ENCODE measurements at regions not wholly inside any gene's neighbourhood (a gene's known extent, or its start where the extent isn't known, plus 50 kb on each side); places are given as distances from the start of the nearest gene placed in this dataset.

GRCh38 chr2:220678943-220679342 is 893.2 kb downstream of the EPHA4 start:
- no peak overlapping the region for H3K4me3 ChIP-seq
- intact Hi-C loops (cut with DNase I; ENCODE audit: low total_unique reads): no loop called here
- H3K4me1 ChIP-seq: no peaks in the 10 kb centered on the region
- no peaks in the 10 kb centered on the region for H3K9me3 ChIP-seq
- no peaks in the 10 kb centered on the region for H3K27me3 ChIP-seq
- no peak overlapping the region for H3K27ac ChIP-seq
- DNase-seq: no peak
- H3K36me3 ChIP-seq: no peaks in the 10 kb centered on the region
- TF ChIP-seq POLR2A (IDR thresholded peaks at IDR 0.05): no peak
- no peak for TF ChIP-seq POLR2AphosphoS5 (IDR thresholded peaks at IDR 0.05)
- TF ChIP-seq EP300 (IDR thresholded peaks at IDR 0.05): no peak
- TF ChIP-seq CTCF (IDR thresholded peaks at IDR 0.05): no peak

GRCh38 chr2:220682616-220683015 is 889.5 kb downstream of the EPHA4 start:
- H3K9me3 ChIP-seq: no peaks in the 10 kb centered on the region
- no peak for DNase-seq
- H3K36me3 ChIP-seq: no peaks in the 10 kb centered on the region
- peaks cover 0 to 13% (median 0%) of the 10 kb centered on the region in 3 donors for H3K27me3 ChIP-seq
- no peaks in the 10 kb centered on the region for H3K4me1 ChIP-seq
- intact Hi-C loops (cut with DNase I; ENCODE audit: low total_unique reads): no loop called here
- no peak overlapping the region for H3K4me3 ChIP-seq
- TF ChIP-seq EP300 (IDR thresholded peaks at IDR 0.05) (no peak), POLR2AphosphoS5 (IDR thresholded peaks at IDR 0.05) (no peak), CTCF (IDR thresholded peaks at IDR 0.05) (no peak), POLR2A (IDR thresholded peaks at IDR 0.05) (no peak)
- no peak overlapping the region for H3K27ac ChIP-seq
- 34 to 47% (median 43%) methylated on average over 1 of the region's 1 CpG for WGBS, 5 donors

- WGBS, 5 donors: 49 to 74% (median 65%) methylated on average over 6 of the region's 6 CpGs
- no peak for DNase-seq
- intact Hi-C loops (cut with DNase I; ENCODE audit: low total_unique reads): no loop called here
- H3K27me3 ChIP-seq: peaks cover 0 to 13% (median 0%) of the 10 kb centered on the region in 3 donors
- H3K36me3 ChIP-seq: no peaks in the 10 kb centered on the region
- H3K4me3 ChIP-seq: no peak overlapping the region
- H3K4me1 ChIP-seq: no peaks in the 10 kb centered on the region
- TF ChIP-seq EP300 (IDR thresholded peaks at IDR 0.05): no peak
- no peak for TF ChIP-seq POLR2A (IDR thresholded peaks at IDR 0.05)
- no peak for TF ChIP-seq CTCF (IDR thresholded peaks at IDR 0.05)
- TF ChIP-seq POLR2AphosphoS5 (IDR thresholded peaks at IDR 0.05): no peak
- no peaks in the 10 kb centered on the region for H3K9me3 ChIP-seq
- no peak overlapping the region for H3K27ac ChIP-seq
These were observed 888.0 kb downstream of the EPHA4 start for GRCh38 chr2:220684099-220684498.

- H3K9me3 ChIP-seq: no peaks in the 10 kb centered on the region
- H3K27me3 ChIP-seq: peaks cover 0 to 13% (median 0%) of the 10 kb centered on the region in 3 donors
- no peak overlapping the region for H3K27ac ChIP-seq
- no peaks in the 10 kb centered on the region for H3K36me3 ChIP-seq
- TF ChIP-seq CTCF (IDR thresholded peaks at IDR 0.05): peak in 5 of 7 experiments; percentile 58 to 91 (median 81)
- TF ChIP-seq POLR2AphosphoS5 (IDR thresholded peaks at IDR 0.05): no peak
- H3K4me1 ChIP-seq: no peaks in the 10 kb centered on the region
- intact Hi-C loops (cut with DNase I; ENCODE audit: low total_unique reads): loop anchor here (5.0 kb wide), 1 partner anchor 885 kb away; the partner anchor contains the start of gene EPHA4
- DNase-seq: peak; percentile 69 to 83
- no peak overlapping the region for H3K4me3 ChIP-seq
- 47 to 52% (median 49%) methylated on average over 15 of the region's 15 CpGs for WGBS, 5 donors
These were observed 884.8 kb downstream of the EPHA4 start for GRCh38 chr2:220687231-220687843.
